Thoracic aorta (tissue), 2 donors: ENCODE measurements at regions not wholly inside any gene's neighbourhood (a gene's known extent, or its start where the extent isn't known, plus 50 kb on each side); places are given as distances from the start of the nearest gene placed in this dataset.

Experiments used
- ATAC-seq: fragments of 150-250 bp; one replicate; pipeline ENCODE4 v1.8.0; 2017; ENCODE audit warnings: low read depth; ENCODE audit not compliant: insufficient number of reproducible peaks, low FRiP score
- DNase-seq: peaks from one replicate; pipeline ENCODE4 v3.0.0-alpha.2; 2020; ENCODE audit warnings: low spot score
- H3K27ac ChIP-seq, 2 donors: fragments of 200-600 bp; sonication (generic); 1 replicate in 1 of 2; 2 replicates in 1 of 2; pipeline ENCODE4 v1.5.1; 2016; ENCODE audit warnings: mild to moderate bottlenecking in 2 of 2, moderate library complexity in 2 of 2
- H3K27me3 ChIP-seq: fragments of 200-600 bp; sonication (generic); replicated peaks from 2 replicates; pipeline ENCODE4 v1.6.0; 2016; ENCODE audit warnings: mild to moderate bottlenecking; ENCODE audit not compliant: insufficient read depth
- H3K36me3 ChIP-seq: fragments of 200-600 bp; sonication (generic); one replicate; pipeline ENCODE4 v1.5.1; 2016
- H3K4me1 ChIP-seq, 2 donors: fragments of 200-600 bp; sonication (generic); 1 replicate in 1 of 2; 2 replicates in 1 of 2; pipeline versions ENCODE4 v1.5.1 to v1.6.0; 2016; ENCODE audit warnings: low read depth in 2 of 2, mild to moderate bottlenecking in 1 of 2; ENCODE audit not compliant: control insufficient read depth in 1 of 2
- H3K4me3 ChIP-seq: fragments of 200-600 bp; sonication (generic); 2 replicates; pipeline ENCODE4 v1.5.1; 2016; ENCODE audit warnings: mild to moderate bottlenecking
- H3K9me3 ChIP-seq: fragments of 200-600 bp; sonication (generic); 2 replicates; pipeline ENCODE4 v1.5.1; 2016
- TF ChIP-seq, protein P1 (sequence below): fragments of 200-600 bp; sonication (generic); IDR thresholded peaks from one replicate; pipeline ENCODE4 v1.5.1; 2019; ENCODE audit warnings: antibody characterized with exemption

DNA sequence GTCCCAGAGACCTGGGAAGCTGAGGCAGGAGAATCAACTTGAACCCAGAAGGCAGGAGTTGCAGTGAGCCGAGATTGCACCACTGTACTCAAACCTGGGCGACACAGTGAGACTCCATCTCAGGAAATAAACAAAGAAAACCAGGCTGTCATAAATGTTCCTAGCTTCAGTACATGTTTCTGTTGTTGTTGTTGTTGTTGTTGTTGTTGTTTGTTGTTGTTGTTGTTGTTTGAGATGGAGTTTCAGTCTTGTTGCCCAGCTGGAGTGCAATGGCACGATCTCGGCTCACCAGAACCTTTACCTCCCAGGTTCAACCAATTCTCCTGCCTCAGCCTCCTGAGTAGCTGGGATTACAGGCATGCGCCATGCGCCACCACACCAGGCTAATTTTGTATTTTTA is 452.5 kb downstream of the HS3ST3B1 start:
- TF ChIP-seq, protein P1, sequence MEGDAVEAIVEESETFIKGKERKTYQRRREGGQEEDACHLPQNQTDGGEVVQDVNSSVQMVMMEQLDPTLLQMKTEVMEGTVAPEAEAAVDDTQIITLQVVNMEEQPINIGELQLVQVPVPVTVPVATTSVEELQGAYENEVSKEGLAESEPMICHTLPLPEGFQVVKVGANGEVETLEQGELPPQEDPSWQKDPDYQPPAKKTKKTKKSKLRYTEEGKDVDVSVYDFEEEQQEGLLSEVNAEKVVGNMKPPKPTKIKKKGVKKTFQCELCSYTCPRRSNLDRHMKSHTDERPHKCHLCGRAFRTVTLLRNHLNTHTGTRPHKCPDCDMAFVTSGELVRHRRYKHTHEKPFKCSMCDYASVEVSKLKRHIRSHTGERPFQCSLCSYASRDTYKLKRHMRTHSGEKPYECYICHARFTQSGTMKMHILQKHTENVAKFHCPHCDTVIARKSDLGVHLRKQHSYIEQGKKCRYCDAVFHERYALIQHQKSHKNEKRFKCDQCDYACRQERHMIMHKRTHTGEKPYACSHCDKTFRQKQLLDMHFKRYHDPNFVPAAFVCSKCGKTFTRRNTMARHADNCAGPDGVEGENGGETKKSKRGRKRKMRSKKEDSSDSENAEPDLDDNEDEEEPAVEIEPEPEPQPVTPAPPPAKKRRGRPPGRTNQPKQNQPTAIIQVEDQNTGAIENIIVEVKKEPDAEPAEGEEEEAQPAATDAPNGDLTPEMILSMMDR = no peak
- ATAC-seq = no peak
- Histone ChIP-seq H3K27ac (no peak overlapping the region), H3K9me3 (no peaks in the 10 kb centered on the region), H3K4me3 (no peak overlapping the region), H3K4me1 (no peaks in the 10 kb centered on the region), H3K36me3 (no peaks in the 10 kb centered on the region), H3K27me3 (no peaks in the 10 kb centered on the region)
- DNase-seq = no peak

DNA sequence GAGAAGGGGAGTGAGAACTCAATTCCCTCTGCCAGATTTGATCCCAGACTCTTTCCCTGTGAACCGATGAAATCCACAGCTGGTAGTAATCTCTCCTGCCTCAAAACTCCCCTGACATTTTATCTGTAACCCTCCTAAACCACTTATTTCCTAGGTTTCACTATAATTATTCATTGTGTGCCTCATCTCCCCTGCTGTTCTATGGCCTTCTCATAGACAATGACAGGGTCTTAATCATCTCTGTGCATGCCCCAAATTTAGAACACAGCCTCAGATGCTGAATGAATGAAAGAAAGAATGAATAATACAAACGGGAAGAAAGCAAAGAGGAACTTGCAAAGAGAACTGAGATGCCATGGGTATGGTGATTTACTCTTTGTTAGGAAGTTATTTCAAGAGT is 451.1 kb downstream of the HS3ST3B1 start:
- Histone ChIP-seq H3K27me3 (no peaks in the 10 kb centered on the region), H3K4me1 (no peaks in the 10 kb centered on the region), H3K4me3 (no peak overlapping the region), H3K36me3 (no peaks in the 10 kb centered on the region), H3K27ac (no peak overlapping the region), H3K9me3 (no peaks in the 10 kb centered on the region)
- TF ChIP-seq, protein P1 = no peak
- DNase-seq (no peak), ATAC-seq (no peak)

DNA sequence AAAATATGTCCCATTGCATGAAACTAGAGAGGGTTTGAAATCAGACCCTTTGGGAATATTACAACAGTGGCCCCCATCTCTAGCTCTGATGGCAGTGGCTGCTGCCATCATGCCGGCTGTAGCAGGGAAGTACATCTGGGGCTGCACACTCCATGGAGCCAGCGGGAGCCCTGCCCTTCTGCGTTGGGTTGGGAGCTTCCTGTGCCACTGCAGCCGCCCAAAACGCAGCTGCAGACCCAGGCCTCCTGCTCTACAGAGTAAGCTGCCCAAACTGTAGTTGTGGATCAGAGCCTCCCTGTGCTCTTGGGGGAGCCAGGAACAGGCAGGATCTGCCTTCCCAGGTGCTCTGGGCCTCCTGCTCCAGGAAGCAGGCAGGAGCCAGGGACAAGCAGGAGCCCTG is 450.0 kb downstream of the HS3ST3B1 start:
- no peaks in the 10 kb centered on the region for H3K4me1 ChIP-seq
- ATAC-seq (no peak), DNase-seq (no peak)
- TF ChIP-seq, protein P1 = no peak
- no peak overlapping the region for H3K4me3 ChIP-seq
- no peaks in the 10 kb centered on the region for H3K9me3 ChIP-seq
- no peaks in the 10 kb centered on the region for H3K27me3 ChIP-seq
- no peak overlapping the region for H3K27ac ChIP-seq
- no peaks in the 10 kb centered on the region for H3K36me3 ChIP-seq

DNA sequence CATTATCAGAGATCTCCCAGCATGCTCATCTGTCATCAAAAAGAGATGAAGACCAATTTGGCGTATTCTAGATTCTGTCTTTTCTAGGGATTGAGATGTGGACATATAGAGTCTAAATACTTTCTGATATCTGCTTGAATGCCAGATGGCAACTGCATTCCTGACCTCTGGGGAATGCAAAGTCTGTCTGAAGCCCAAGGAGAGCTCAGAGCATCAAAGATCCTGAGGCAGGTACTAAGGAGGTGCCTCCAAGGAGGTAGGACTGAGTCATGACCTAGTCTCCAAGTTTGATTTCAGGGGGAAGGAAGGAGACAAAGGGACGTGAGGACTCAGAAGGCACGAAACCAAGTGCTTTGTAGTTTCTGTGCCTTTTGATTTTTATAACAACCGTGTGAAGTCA is 448.4 kb downstream of the HS3ST3B1 start:
- DNase-seq (no peak), ATAC-seq (no peak)
- H3K9me3 ChIP-seq = no peaks in the 10 kb centered on the region
- no peak overlapping the region for H3K27ac ChIP-seq
- H3K27me3 ChIP-seq = no peaks in the 10 kb centered on the region
- TF ChIP-seq, protein P1 = no peak
- H3K4me3 ChIP-seq = no peak overlapping the region
- H3K36me3 ChIP-seq = no peaks in the 10 kb centered on the region
- H3K4me1 ChIP-seq = no peaks in the 10 kb centered on the region

DNA sequence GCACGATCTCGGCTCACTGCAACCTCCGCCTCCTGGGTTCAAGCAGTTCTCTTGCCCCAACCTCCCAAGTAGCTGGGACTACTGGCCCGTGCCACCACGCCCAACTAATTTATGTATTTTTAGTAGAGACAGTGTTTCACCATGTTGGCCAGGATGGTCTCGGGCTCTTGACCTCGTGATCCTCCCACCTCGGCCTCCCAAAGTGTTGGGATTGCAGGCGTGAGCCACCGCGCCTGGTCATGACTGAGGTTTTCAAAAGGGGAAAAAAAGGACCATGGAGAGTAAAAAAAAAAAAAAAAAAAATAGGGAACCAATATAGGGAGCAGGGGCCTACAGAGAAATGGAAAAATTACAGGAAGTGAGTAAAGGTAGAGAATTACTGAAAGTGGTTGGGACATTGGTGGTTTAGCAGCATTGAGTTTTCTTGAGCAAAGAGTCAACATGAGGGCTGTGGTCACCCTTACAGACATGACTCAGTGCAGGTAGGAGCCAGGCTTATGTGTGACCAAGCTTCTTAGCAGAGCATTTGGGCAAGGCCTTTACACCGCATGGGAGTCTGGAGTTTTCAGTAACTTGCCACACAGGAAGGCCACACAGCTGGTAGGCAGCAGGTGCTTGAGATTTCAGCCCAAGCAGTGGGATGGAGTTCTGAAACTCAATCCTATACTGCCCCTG is 447.3 kb downstream of the HS3ST3B1 start:
- DNase-seq (no peak), ATAC-seq (no peak)
- no peaks in the 10 kb centered on the region for H3K4me1 ChIP-seq
- TF ChIP-seq, protein P1 = no peak
- H3K36me3 ChIP-seq = no peaks in the 10 kb centered on the region
- no peaks in the 10 kb centered on the region for H3K9me3 ChIP-seq
- H3K27ac ChIP-seq = no peak overlapping the region
- no peak overlapping the region for H3K4me3 ChIP-seq
- no peaks in the 10 kb centered on the region for H3K27me3 ChIP-seq
